GM11168 (cell line): ENCODE measurements at regions not wholly inside any gene's neighbourhood (a gene's known extent, or its start where the extent isn't known, plus 50 kb on each side); places are given as distances from the start of the nearest gene placed in this dataset.
"Not testable (repeated sequence)": the region's sequence is repeated elsewhere in the genome, so short reads cannot be mapped to it uniquely, and the experiment has no call there.

ENCODE experiments used
- in situ Hi-C: fragments of 300-500 bp; cut with MboI; formaldehyde crosslinking; loops from one replicate; pipeline ENCODE4 v1.12.0; 2022; ENCODE audit warnings: low sequenced_read_pairs; ENCODE audit not compliant: unreplicated experiment

- in situ Hi-C loops: no loop called here
Measured at GRCh38 chr20:39778847-39779604, 816.9 kb downstream of the DHX35 start.

GRCh38 chr20:39778431-39778830 lies 816.3 kb downstream of the DHX35 start:
- in situ Hi-C loops: no loop called here

GRCh38 chr20:39777610-39778009 lies 815.5 kb downstream of the DHX35 start:
- in situ Hi-C loops: no loop called here

- in situ Hi-C loops: no loop called here
Measured at GRCh38 chr20:39775110-39775509, 813.0 kb downstream of the DHX35 start.

GRCh38 chr20:39773380-39774000 lies 811.3 kb downstream of the DHX35 start:
- in situ Hi-C loops: no loop called here

- in situ Hi-C loops: no loop called here
Measured at GRCh38 chr20:39767352-39767751, 805.2 kb downstream of the DHX35 start.

GRCh38 chr20:39766333-39766732 lies 804.2 kb downstream of the DHX35 start:
- in situ Hi-C loops: no loop called here

- in situ Hi-C loops: no loop called here
Measured at GRCh38 chr20:39762716-39763115, 800.6 kb downstream of the DHX35 start.

- in situ Hi-C loops: no loop called here
Measured at GRCh38 chr20:39758876-39759275, 796.7 kb downstream of the DHX35 start.

GRCh38 chr20:39756828-39757227 lies 794.7 kb downstream of the DHX35 start:
- in situ Hi-C loops: no loop called here

- in situ Hi-C loops: no loop called here
Measured at GRCh38 chr20:39756369-39756768, 794.2 kb downstream of the DHX35 start.

- in situ Hi-C loops: no loop called here
Measured at GRCh38 chr20:39752262-39752876, 790.2 kb downstream of the DHX35 start.

- in situ Hi-C loops: no loop called here
Measured at GRCh38 chr20:39751557-39752137, 789.5 kb downstream of the DHX35 start.

GRCh38 chr20:39745380-39745779 lies 783.2 kb downstream of the DHX35 start:
- in situ Hi-C loops: no loop called here

- in situ Hi-C loops: no loop called here
Measured at GRCh38 chr20:39738651-39739050, 776.5 kb downstream of the DHX35 start.

- in situ Hi-C loops: no loop called here
Measured at GRCh38 chr20:39736434-39737327, 774.5 kb downstream of the DHX35 start.

GRCh38 chr20:39725513-39725912 lies 763.4 kb downstream of the DHX35 start:
- in situ Hi-C loops: not testable (repeated sequence)

GRCh38 chr20:39719293-39719692 lies 757.1 kb downstream of the DHX35 start:
- in situ Hi-C loops: no loop called here

- in situ Hi-C loops: no loop called here
Measured at GRCh38 chr20:39717936-39718335, 755.8 kb downstream of the DHX35 start.

- in situ Hi-C loops: no loop called here
Measured at GRCh38 chr20:39716796-39717341, 754.7 kb downstream of the DHX35 start.
